Activated naive CD8-positive, alpha-beta T cell treated with anti-CD3 and anti-CD28 coated beads, Interleukin-2, amount 50 U/mL, for 16 hours (primary cell): ENCODE measurements at regions not wholly inside any gene's neighbourhood (a gene's known extent, or its start where the extent isn't known, plus 50 kb on each side); places are given as distances from the start of the nearest gene placed in this dataset.

Experiments
- DNase-seq: peaks from one replicate; pipeline ENCODE4 v3.0.0-alpha.2; 2020; ENCODE audit warnings: low read depth, low spot score

GRCh38 chr22:47784367-47784983 is 1022.0 kb downstream of the TBC1D22A start:
- no peak for DNase-seq

GRCh38 chr22:47783433-47784366 is 1021.2 kb downstream of the TBC1D22A start:
- DNase-seq = no peak

GRCh38 chr22:47782328-47783075 is 1020.1 kb downstream of the TBC1D22A start:
- DNase-seq = no peak

GRCh38 chr22:47781427-47782111 is 1019.1 kb downstream of the TBC1D22A start:
- no peak for DNase-seq

- DNase-seq = no peak
Observed at GRCh38 chr22:47781024-47781423, 1018.6 kb downstream of the TBC1D22A start.

GRCh38 chr22:47780281-47780875 is 1017.9 kb downstream of the TBC1D22A start:
- no peak for DNase-seq

- no peak for DNase-seq
Observed at GRCh38 chr22:47779474-47779873, 1017.0 kb downstream of the TBC1D22A start.

- DNase-seq = no peak
Observed at GRCh38 chr22:47778160-47778658, 1015.8 kb downstream of the TBC1D22A start.

GRCh38 chr22:47777426-47777825 is 1015.0 kb downstream of the TBC1D22A start:
- DNase-seq = no peak

- DNase-seq = no peak
Observed at GRCh38 chr22:47776329-47776728, 1013.9 kb downstream of the TBC1D22A start.

- no peak for DNase-seq
Observed at GRCh38 chr22:47775686-47776085, 1013.2 kb downstream of the TBC1D22A start.

- no peak for DNase-seq
Observed at GRCh38 chr22:47775191-47775590, 1012.7 kb downstream of the TBC1D22A start.

- no peak for DNase-seq
Observed at GRCh38 chr22:47773635-47774034, 1011.2 kb downstream of the TBC1D22A start.

GRCh38 chr22:47772864-47773263 is 1010.4 kb downstream of the TBC1D22A start:
- DNase-seq = no peak

GRCh38 chr22:47769652-47770051 is 1007.2 kb downstream of the TBC1D22A start:
- no peak for DNase-seq

- no peak for DNase-seq
Observed at GRCh38 chr22:47768027-47768426, 1005.6 kb downstream of the TBC1D22A start.

- no peak for DNase-seq
Observed at GRCh38 chr22:47767403-47767802, 1005.0 kb downstream of the TBC1D22A start.

GRCh38 chr22:47765757-47766156 is 1003.3 kb downstream of the TBC1D22A start:
- DNase-seq = no peak

GRCh38 chr22:47762141-47762540 is 999.7 kb downstream of the TBC1D22A start:
- no peak for DNase-seq

GRCh38 chr22:47759909-47760308 is 997.5 kb downstream of the TBC1D22A start:
- no peak for DNase-seq

- no peak for DNase-seq
Observed at GRCh38 chr22:47757741-47758140, 995.3 kb downstream of the TBC1D22A start.
